ENCODE measurements at regions not wholly inside any gene's neighbourhood (a gene's known extent, or its start where the extent isn't known, plus 50 kb on each side); places are given as distances from the start of the nearest gene placed in this dataset.

GRCh38 chr15:97861529-97862260, 98.8 kb upstream of the ARRDC4 start:
- H4K20me1 ChIP-seq (ENCODE audit: insufficient read depth, low read length), result no peaks in the 10 kb centered on the region
- H2AFZ ChIP-seq (ENCODE audit: low read depth, low read length), result no peak overlapping the region
- no peaks in the 10 kb centered on the region for H3K9me3 ChIP-seq (ENCODE audit: insufficient read depth, low read length)
- no peaks in the 10 kb centered on the region for H3K27me3 ChIP-seq (ENCODE audit: low read depth, low read length)
- H3K4me2 ChIP-seq (ENCODE audit: low read length), result no peak overlapping the region
- no peak for TF ChIP-seq EZH2phosphoT487 (IDR thresholded peaks at IDR 0.05; ENCODE audit: low read depth)
- TF ChIP-seq, protein P1, sequence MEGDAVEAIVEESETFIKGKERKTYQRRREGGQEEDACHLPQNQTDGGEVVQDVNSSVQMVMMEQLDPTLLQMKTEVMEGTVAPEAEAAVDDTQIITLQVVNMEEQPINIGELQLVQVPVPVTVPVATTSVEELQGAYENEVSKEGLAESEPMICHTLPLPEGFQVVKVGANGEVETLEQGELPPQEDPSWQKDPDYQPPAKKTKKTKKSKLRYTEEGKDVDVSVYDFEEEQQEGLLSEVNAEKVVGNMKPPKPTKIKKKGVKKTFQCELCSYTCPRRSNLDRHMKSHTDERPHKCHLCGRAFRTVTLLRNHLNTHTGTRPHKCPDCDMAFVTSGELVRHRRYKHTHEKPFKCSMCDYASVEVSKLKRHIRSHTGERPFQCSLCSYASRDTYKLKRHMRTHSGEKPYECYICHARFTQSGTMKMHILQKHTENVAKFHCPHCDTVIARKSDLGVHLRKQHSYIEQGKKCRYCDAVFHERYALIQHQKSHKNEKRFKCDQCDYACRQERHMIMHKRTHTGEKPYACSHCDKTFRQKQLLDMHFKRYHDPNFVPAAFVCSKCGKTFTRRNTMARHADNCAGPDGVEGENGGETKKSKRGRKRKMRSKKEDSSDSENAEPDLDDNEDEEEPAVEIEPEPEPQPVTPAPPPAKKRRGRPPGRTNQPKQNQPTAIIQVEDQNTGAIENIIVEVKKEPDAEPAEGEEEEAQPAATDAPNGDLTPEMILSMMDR (IDR thresholded peaks at IDR 0.05; ENCODE audit: low read depth, low read length), result no peak
- H3K9ac ChIP-seq (ENCODE audit: low read length), result no peak overlapping the region
- H3K4me3 ChIP-seq (ENCODE audit: low read length), result no peak overlapping the region
- H3K79me2 ChIP-seq (ENCODE audit: low read length), result no peaks in the 10 kb centered on the region
- no peak overlapping the region for H3K27ac ChIP-seq (ENCODE audit: low read length)
- H3K36me3 ChIP-seq (replicated peaks; ENCODE audit: low read depth, low read length), result no peaks in the 10 kb centered on the region
- H3K4me1 ChIP-seq (ENCODE audit: low read length), result no peaks in the 10 kb centered on the region

- Histone ChIP-seq H3K4me2 (ENCODE audit: low read length) (no peak overlapping the region), H3K27ac (ENCODE audit: low read length) (no peak overlapping the region), H3K4me3 (ENCODE audit: low read length) (no peak overlapping the region), H2AFZ (ENCODE audit: low read depth, low read length) (no peak overlapping the region), H3K9ac (ENCODE audit: low read length) (no peak overlapping the region), H3K36me3 (replicated peaks; ENCODE audit: low read depth, low read length) (no peaks in the 10 kb centered on the region), H3K79me2 (ENCODE audit: low read length) (no peaks in the 10 kb centered on the region), H4K20me1 (ENCODE audit: insufficient read depth, low read length) (no peaks in the 10 kb centered on the region), H3K9me3 (ENCODE audit: insufficient read depth, low read length) (no peaks in the 10 kb centered on the region), H3K27me3 (ENCODE audit: low read depth, low read length) (no peaks in the 10 kb centered on the region), H3K4me1 (ENCODE audit: low read length) (no peaks in the 10 kb centered on the region)
- TF ChIP-seq EZH2phosphoT487 (IDR thresholded peaks at IDR 0.05; ENCODE audit: low read depth), result no peak
- TF ChIP-seq, protein P1 (IDR thresholded peaks at IDR 0.05; ENCODE audit: low read depth, low read length), result no peak
Measured at GRCh38 chr15:97866959-97867358, 93.5 kb upstream of the ARRDC4 start.

- no peaks in the 10 kb centered on the region for H3K36me3 ChIP-seq (replicated peaks; ENCODE audit: low read depth, low read length)
- H3K4me2 ChIP-seq (ENCODE audit: low read length), result no peak overlapping the region
- no peak overlapping the region for H2AFZ ChIP-seq (ENCODE audit: low read depth, low read length)
- no peaks in the 10 kb centered on the region for H3K4me1 ChIP-seq (ENCODE audit: low read length)
- no peaks in the 10 kb centered on the region for H3K9me3 ChIP-seq (ENCODE audit: insufficient read depth, low read length)
- no peak overlapping the region for H3K4me3 ChIP-seq (ENCODE audit: low read length)
- H3K9ac ChIP-seq (ENCODE audit: low read length), result no peak overlapping the region
- no peaks in the 10 kb centered on the region for H3K27me3 ChIP-seq (ENCODE audit: low read depth, low read length)
- no peak overlapping the region for H3K27ac ChIP-seq (ENCODE audit: low read length)
- H4K20me1 ChIP-seq (ENCODE audit: insufficient read depth, low read length), result no peaks in the 10 kb centered on the region
- H3K79me2 ChIP-seq (ENCODE audit: low read length), result no peaks in the 10 kb centered on the region
- TF ChIP-seq, protein P1 (IDR thresholded peaks at IDR 0.05; ENCODE audit: low read depth, low read length), result no peak
- TF ChIP-seq EZH2phosphoT487 (IDR thresholded peaks at IDR 0.05; ENCODE audit: low read depth), result no peak
Measured at GRCh38 chr15:97867870-97868269, 92.6 kb upstream of the ARRDC4 start.

- no peak overlapping the region for H3K4me3 ChIP-seq (ENCODE audit: low read length)
- no peak overlapping the region for H2AFZ ChIP-seq (ENCODE audit: low read depth, low read length)
- TF ChIP-seq EZH2phosphoT487 (IDR thresholded peaks at IDR 0.05; ENCODE audit: low read depth), result no peak
- TF ChIP-seq, protein P1 (IDR thresholded peaks at IDR 0.05; ENCODE audit: low read depth, low read length), result no peak
- no peaks in the 10 kb centered on the region for H3K27me3 ChIP-seq (ENCODE audit: low read depth, low read length)
- no peaks in the 10 kb centered on the region for H3K4me1 ChIP-seq (ENCODE audit: low read length)
- no peak overlapping the region for H3K9ac ChIP-seq (ENCODE audit: low read length)
- no peaks in the 10 kb centered on the region for H3K9me3 ChIP-seq (ENCODE audit: insufficient read depth, low read length)
- no peaks in the 10 kb centered on the region for H3K79me2 ChIP-seq (ENCODE audit: low read length)
- no peak overlapping the region for H3K4me2 ChIP-seq (ENCODE audit: low read length)
- no peak overlapping the region for H3K27ac ChIP-seq (ENCODE audit: low read length)
- H3K36me3 ChIP-seq (replicated peaks; ENCODE audit: low read depth, low read length), result no peaks in the 10 kb centered on the region
- H4K20me1 ChIP-seq (ENCODE audit: insufficient read depth, low read length), result no peaks in the 10 kb centered on the region
Measured at GRCh38 chr15:97868981-97869380, 91.5 kb upstream of the ARRDC4 start.

All from OCI-LY3 (cell line).